CD14-positive monocyte (primary cell): ENCODE measurements at regions not wholly inside any gene's neighbourhood (a gene's known extent, or its start where the extent isn't known, plus 50 kb on each side); places are given as distances from the start of the nearest gene placed in this dataset.

Experiments used
- DNase-seq, 3 donors: peaks; one replicate each; pipeline ENCODE4 v3.0.0-alpha.2; 2011 to 2022
- H2AFZ ChIP-seq: 2 replicates; pipeline ENCODE4 v1.6.0; 2012; ENCODE audit warnings: mild to moderate bottlenecking, low read depth, low read length, inconsistent platforms; ENCODE audit not compliant: insufficient read depth, poor library complexity, severe bottlenecking
- H3K27ac ChIP-seq, 2 donors: 1 replicate in 1 of 2; 2 replicates in 1 of 2; pipeline ENCODE4 v1.5.1; 2012 to 2013; ENCODE audit warnings: low read length in 2 of 2, control low read depth in 1 of 2, inconsistent platforms in 1 of 2, low read depth in 1 of 2, mild to moderate bottlenecking in 1 of 2
- H3K27me3 ChIP-seq, 2 donors: one replicate each; pipeline versions ENCODE4 v1.6.0 to v1.6.1; 2011 to 2013; ENCODE audit warnings: low read length in 2 of 2; ENCODE audit not compliant: control insufficient read depth in 2 of 2, insufficient read depth in 2 of 2
- H3K36me3 ChIP-seq, 2 donors: replicated peaks in 1 of 2; 1 replicate in 1 of 2; 2 replicates in 1 of 2; pipeline versions ENCODE4 v1.5.1 to v1.6.1; 2012 to 2013; ENCODE audit warnings: low read length in 2 of 2, control low read depth in 1 of 2, inconsistent platforms in 1 of 2, mild to moderate bottlenecking in 1 of 2; ENCODE audit not compliant: insufficient read depth in 2 of 2, control insufficient read depth in 1 of 2
- H3K4me1 ChIP-seq, 2 donors: 1 replicate in 1 of 2; 2 replicates in 1 of 2; pipeline versions ENCODE4 v1.5.1 to v1.6.1; 2012 to 2013; ENCODE audit warnings: low read length in 2 of 2, control low read depth in 1 of 2, inconsistent platforms in 1 of 2, mild to moderate bottlenecking in 1 of 2, moderate library complexity in 1 of 2; ENCODE audit not compliant: insufficient read depth in 2 of 2, control insufficient read depth in 1 of 2
- H3K4me2 ChIP-seq: replicated peaks from 2 replicates; pipeline ENCODE3; 2012; ENCODE audit warnings: low read length, moderate library complexity, mild to moderate bottlenecking; ENCODE audit not compliant: poor library complexity, severe bottlenecking; ENCODE audit errors: extremely low read depth
- H3K4me3 ChIP-seq, 3 experiments: fragments of 200-600 bp in 1 of 3; sonication (generic) in 1 of 3; replicated peaks in 1 of 3; 1 replicate in 2 of 3; 2 replicates in 1 of 3; pipeline ENCODE4 v1.5.1; 2011 to 2013; ENCODE audit warnings: low read length in 3 of 3, mild to moderate bottlenecking in 3 of 3, control low read depth in 2 of 3, low read depth in 2 of 3, inconsistent platforms in 1 of 3, moderate library complexity in 1 of 3
- H3K79me2 ChIP-seq: 2 replicates; pipeline ENCODE4 v1.6.0; 2012; ENCODE audit warnings: mild to moderate bottlenecking, control low read depth, inconsistent platforms, low read length, moderate library complexity; ENCODE audit not compliant: insufficient read depth
- H3K9ac ChIP-seq: 2 replicates; pipeline ENCODE4 v1.6.0; 2017; ENCODE audit warnings: low read length, mild to moderate bottlenecking; ENCODE audit not compliant: insufficient read depth, poor library complexity, severe bottlenecking
- H3K9me3 ChIP-seq, 2 donors: replicated peaks in 1 of 2; 1 replicate in 1 of 2; 2 replicates in 1 of 2; pipeline versions ENCODE4 v1.5.1 to v1.6.1; 2012 to 2013; ENCODE audit warnings: low read length in 2 of 2, control low read depth in 1 of 2; ENCODE audit not compliant: control insufficient read depth in 1 of 2, insufficient read depth in 1 of 2
- H4K20me1 ChIP-seq: 2 replicates; pipeline ENCODE4 v1.6.0; 2012; ENCODE audit warnings: mild to moderate bottlenecking, low read length, control low read depth, moderate library complexity; ENCODE audit not compliant: insufficient read depth
- H3K27ac Mint-ChIP-seq, 7 donors: one replicate each; pipeline ENCODE4 v1.8.0; 2020; ENCODE audit warnings: mild to moderate bottlenecking in 7 of 7, mixed read lengths in 7 of 7, moderate library complexity in 6 of 7, inconsistent platforms in 2 of 7
- H3K27me3 Mint-ChIP-seq, 3 donors: one replicate each; pipeline ENCODE4 v1.8.0; 2021 to 2022; ENCODE audit warnings: low read depth in 3 of 3, mild to moderate bottlenecking in 3 of 3, mixed read lengths in 3 of 3, moderate library complexity in 3 of 3, inconsistent platforms in 1 of 3
- H3K36me3 Mint-ChIP-seq, 2 donors: one replicate each; pipeline ENCODE4 v1.8.0; 2020; ENCODE audit warnings: mixed read lengths in 2 of 2, inconsistent platforms in 1 of 2, mild to moderate bottlenecking in 1 of 2
- H3K4me1 Mint-ChIP-seq: one replicate; pipeline ENCODE4 v1.8.0; 2020; ENCODE audit warnings: mild to moderate bottlenecking, mixed read lengths
- H3K4me3 Mint-ChIP-seq, 2 donors: one replicate each; pipeline ENCODE4 v1.8.0; 2020; ENCODE audit warnings: mild to moderate bottlenecking in 2 of 2, mixed read lengths in 2 of 2, moderate library complexity in 1 of 2
- H3K9me3 Mint-ChIP-seq, 7 donors: one replicate each; pipeline ENCODE4 v1.8.0; 2020 to 2022; ENCODE audit warnings: mixed read lengths in 7 of 7, mild to moderate bottlenecking in 6 of 7, moderate library complexity in 6 of 7, inconsistent platforms in 2 of 7
- CTCF ChIP-seq: fragments of 200-600 bp; IDR thresholded peaks from one replicate; pipeline ENCODE4 v1.8.0; 2022; ENCODE audit warnings: antibody characterized with exemption, mild to moderate bottlenecking
- WGBS: methylation state at CpG from one replicate; pipeline ENCODE4 v1.1.5; 2013; ENCODE audit warnings: missing lambda C conversion rate; ENCODE audit not compliant: insufficient coverage; 5-methylcytosine and 5-hydroxymethylcytosine counted together
- intact Hi-C, 2 donors: fragments of 100-400 bp; cut with micrococcal nuclease; formaldehyde crosslinking; loops; one replicate each; pipeline versions ENCODE4 v1.15.0 to v1.15.1; 2023

GRCh38 chr9:115275753-115276152 lies 157.8 kb upstream of the TNC start:
- H3K4me3 Mint-ChIP-seq: no peak overlapping the region
- intact Hi-C loops: no loop called here
- H3K9ac ChIP-seq: no peak overlapping the region
- H3K27me3 Mint-ChIP-seq: peaks cover 0 to 3% (median 2%) of the 10 kb centered on the region in 3 donors
- no peak for TF ChIP-seq CTCF
- no peak overlapping the region for H3K4me3 ChIP-seq
- H3K4me1 Mint-ChIP-seq: no peaks in the 10 kb centered on the region
- no peaks in the 10 kb centered on the region for H3K4me1 ChIP-seq
- H3K27ac ChIP-seq: no peak overlapping the region
- no peak for DNase-seq
- no peak overlapping the region for H2AFZ ChIP-seq
- H4K20me1 ChIP-seq: no peaks in the 10 kb centered on the region
- H3K27me3 ChIP-seq: no peaks in the 10 kb centered on the region
- no peak overlapping the region for H3K4me2 ChIP-seq
- H3K36me3 Mint-ChIP-seq: no peaks in the 10 kb centered on the region
- H3K9me3 Mint-ChIP-seq: peaks cover 0 to 12% (median 4%) of the 10 kb centered on the region in 7 donors
- H3K27ac Mint-ChIP-seq: no peak overlapping the region
- H3K9me3 ChIP-seq: peaks cover 0 to 14% of the 10 kb centered on the region in 2 donors
- no peaks in the 10 kb centered on the region for H3K79me2 ChIP-seq
- H3K36me3 ChIP-seq: no peaks in the 10 kb centered on the region
- 100% methylated on average over 2 of the region's 5 CpGs for WGBS

GRCh38 chr9:115276621-115277020 lies 158.7 kb upstream of the TNC start:
- Mint-ChIP-seq H3K27ac (no peak overlapping the region), H3K27me3 (peaks cover 0 to 4% (median 3%) of the 10 kb centered on the region in 3 donors), H3K4me1 (no peaks in the 10 kb centered on the region), H3K9me3 (peaks cover 2 to 10% (median 4%) of the 10 kb centered on the region in 7 donors), H3K36me3 (no peaks in the 10 kb centered on the region), H3K4me3 (no peak overlapping the region)
- no peak for DNase-seq
- TF ChIP-seq CTCF: no peak
- H2AFZ ChIP-seq: no peak overlapping the region
- 100% methylated on average over 2 of the region's 2 CpGs for WGBS
- intact Hi-C loops: no loop called here
- no peaks in the 10 kb centered on the region for H3K4me1 ChIP-seq
- H3K27me3 ChIP-seq: no peaks in the 10 kb centered on the region
- no peaks in the 10 kb centered on the region for H4K20me1 ChIP-seq
- H3K9ac ChIP-seq: no peak overlapping the region
- H3K4me3 ChIP-seq: no peak overlapping the region
- no peaks in the 10 kb centered on the region for H3K36me3 ChIP-seq
- no peak overlapping the region for H3K4me2 ChIP-seq
- H3K27ac ChIP-seq: no peak overlapping the region
- peaks cover 0 to 14% of the 10 kb centered on the region in 2 donors for H3K9me3 ChIP-seq
- no peaks in the 10 kb centered on the region for H3K79me2 ChIP-seq
